Liver (tissue), 8 donors: ENCODE measurements at regions not wholly inside any gene's neighbourhood (a gene's known extent, or its start where the extent isn't known, plus 50 kb on each side); places are given as distances from the start of the nearest gene placed in this dataset.

Experiments used
- DNase-seq: peaks from one replicate; pipeline ENCODE4 v3.0.0-alpha.2; 2017; ENCODE audit warnings: low spot score
- H3K27ac ChIP-seq, 2 donors: one replicate each; pipeline ENCODE4 v1.7.0; 2013; ENCODE audit warnings: inconsistent platforms in 2 of 2, low read length in 2 of 2, control low read depth in 1 of 2, low read depth in 1 of 2, mild to moderate bottlenecking in 1 of 2
- H3K27me3 ChIP-seq, 4 donors: one replicate each; pipeline versions ENCODE4 v1.6.1 to v1.7.0; 2013; ENCODE audit warnings: low read length in 3 of 4, inconsistent platforms in 1 of 4, mild to moderate bottlenecking in 1 of 4, moderate library complexity in 1 of 4; ENCODE audit not compliant: control insufficient read depth in 4 of 4, insufficient read depth in 4 of 4
- H3K36me3 ChIP-seq, 4 donors: one replicate each; pipeline versions ENCODE4 v1.6.1 to v1.7.0; 2013; ENCODE audit warnings: low read length in 3 of 4, mild to moderate bottlenecking in 3 of 4, low read depth in 1 of 4, moderate library complexity in 1 of 4; ENCODE audit not compliant: control insufficient read depth in 4 of 4, insufficient read depth in 3 of 4
- H3K4me1 ChIP-seq, 4 donors: one replicate each; pipeline versions ENCODE4 v1.6.1 to v1.7.0; 2013; ENCODE audit warnings: low read length in 3 of 4, mild to moderate bottlenecking in 3 of 4, moderate library complexity in 1 of 4; ENCODE audit not compliant: control insufficient read depth in 4 of 4, insufficient read depth in 4 of 4
- H3K4me3 ChIP-seq, 3 donors: one replicate each; pipeline versions ENCODE4 v1.6.1 to v1.7.0; 2013; ENCODE audit warnings: low read length in 3 of 3, control low read depth in 1 of 3, low read depth in 1 of 3, mild to moderate bottlenecking in 1 of 3
- H3K9ac ChIP-seq, 2 donors: one replicate each; pipeline ENCODE4 v1.7.0; 2013; ENCODE audit warnings: low read length in 2 of 2, mild to moderate bottlenecking in 2 of 2, moderate library complexity in 2 of 2, control low read depth in 1 of 2, low read depth in 1 of 2
- H3K9me3 ChIP-seq, 4 donors: one replicate each; pipeline versions ENCODE4 v1.6.1 to v1.7.0; 2013; ENCODE audit warnings: low read length in 3 of 4; ENCODE audit not compliant: control insufficient read depth in 4 of 4
- EGR1 ChIP-seq, 2 donors: IDR thresholded peaks; 2 replicates each; pipeline ENCODE4 v1.6.1; 2016 to 2018; ENCODE audit warnings: antibody characterized with exemption in 2 of 2, low read depth in 2 of 2
- FOXA2 ChIP-seq: IDR thresholded peaks from 2 replicates; pipeline ENCODE4 v1.6.1; 2016; ENCODE audit warnings: antibody characterized with exemption
- HNF4G ChIP-seq: IDR thresholded peaks from 2 replicates; pipeline ENCODE4 v1.6.1; 2016; ENCODE audit warnings: antibody characterized with exemption
- JUND ChIP-seq, 2 donors: IDR thresholded peaks; 2 replicates each; pipeline ENCODE4 v1.6.1; 2016; ENCODE audit warnings: antibody characterized with exemption in 2 of 2
- RXRA ChIP-seq, 2 donors: IDR thresholded peaks; 2 replicates each; pipeline ENCODE4 v1.6.1; 2017 to 2018; ENCODE audit warnings: antibody characterized with exemption in 2 of 2, mild to moderate bottlenecking in 1 of 2
- TAF1 ChIP-seq: conservative IDR thresholded peaks from 2 replicates; pipeline ENCODE4 v1.6.1; 2016; ENCODE audit warnings: antibody characterized with exemption, mild to moderate bottlenecking
- WGBS: extraction: QIAGEN DNeasy Blood & Tissue Kit; methylation state at CpG from one replicate; pipeline ENCODE4 v1.1.7; 2013; 5-methylcytosine and 5-hydroxymethylcytosine counted together
- TF ChIP-seq, protein P1 (sequence below): fragments of 150-350 bp; IDR thresholded peaks from 2 replicates; pipeline ENCODE4 v1.5.1; 2017; ENCODE audit warnings: improper control_type of control experiment, low read depth, low read length; ENCODE audit not compliant: missing input control
- TF ChIP-seq, protein P2 (sequence below): IDR thresholded peaks from 2 replicates; pipeline ENCODE4 v1.6.1; 2016; ENCODE audit warnings: antibody characterized with exemption
- donor health status: healthy.
- donor health status: healthy.
- donor health status: healthy.
- donor health status: healthy.
- donor health status: healthy.

DNA sequence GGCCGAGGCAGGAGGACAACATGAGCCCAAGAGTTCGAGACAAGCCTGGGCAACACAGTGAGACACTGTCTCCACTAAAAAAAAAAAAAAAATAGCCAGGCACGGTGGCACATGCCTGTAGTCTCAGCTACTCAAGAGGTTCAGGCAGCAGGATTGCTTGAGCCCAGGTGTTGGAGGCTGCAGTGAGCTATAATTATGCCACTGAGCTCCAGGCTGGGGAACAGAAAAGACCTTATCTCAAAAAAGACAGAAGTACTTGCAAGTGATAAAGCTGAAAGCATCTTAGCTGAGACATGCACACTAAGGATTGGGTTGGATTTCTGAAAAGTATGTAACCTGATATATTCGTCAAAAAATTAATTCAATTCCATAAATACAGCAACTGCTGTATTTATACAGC is 68.4 kb downstream of the PPP1R3C start:
- 92% methylated on average over 4 of the region's 4 CpGs for WGBS
- Histone ChIP-seq H3K36me3 (no peaks in the 10 kb centered on the region), H3K9ac (no peak overlapping the region), H3K9me3 (no peaks in the 10 kb centered on the region), H3K4me1 (peaks cover 0 to 11% (median 3%) of the 10 kb centered on the region in 4 donors), H3K27me3 (no peaks in the 10 kb centered on the region), H3K4me3 (no peak overlapping the region), H3K27ac (no peak overlapping the region)
- DNase-seq = no peak
- no peak for TF ChIP-seq JUND (IDR thresholded peaks at IDR 0.05)
- TF ChIP-seq EGR1 (IDR thresholded peaks at IDR 0.05; ENCODE audit: low read depth in 2 of 2) = no peak
- TF ChIP-seq FOXA2 = no peak
- no peak for TF ChIP-seq RXRA (IDR thresholded peaks at IDR 0.05)
- TF ChIP-seq, protein P1, sequence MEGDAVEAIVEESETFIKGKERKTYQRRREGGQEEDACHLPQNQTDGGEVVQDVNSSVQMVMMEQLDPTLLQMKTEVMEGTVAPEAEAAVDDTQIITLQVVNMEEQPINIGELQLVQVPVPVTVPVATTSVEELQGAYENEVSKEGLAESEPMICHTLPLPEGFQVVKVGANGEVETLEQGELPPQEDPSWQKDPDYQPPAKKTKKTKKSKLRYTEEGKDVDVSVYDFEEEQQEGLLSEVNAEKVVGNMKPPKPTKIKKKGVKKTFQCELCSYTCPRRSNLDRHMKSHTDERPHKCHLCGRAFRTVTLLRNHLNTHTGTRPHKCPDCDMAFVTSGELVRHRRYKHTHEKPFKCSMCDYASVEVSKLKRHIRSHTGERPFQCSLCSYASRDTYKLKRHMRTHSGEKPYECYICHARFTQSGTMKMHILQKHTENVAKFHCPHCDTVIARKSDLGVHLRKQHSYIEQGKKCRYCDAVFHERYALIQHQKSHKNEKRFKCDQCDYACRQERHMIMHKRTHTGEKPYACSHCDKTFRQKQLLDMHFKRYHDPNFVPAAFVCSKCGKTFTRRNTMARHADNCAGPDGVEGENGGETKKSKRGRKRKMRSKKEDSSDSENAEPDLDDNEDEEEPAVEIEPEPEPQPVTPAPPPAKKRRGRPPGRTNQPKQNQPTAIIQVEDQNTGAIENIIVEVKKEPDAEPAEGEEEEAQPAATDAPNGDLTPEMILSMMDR = no peak
- no peak for TF ChIP-seq HNF4G
- TF ChIP-seq TAF1 = no peak
- TF ChIP-seq, protein P2, sequence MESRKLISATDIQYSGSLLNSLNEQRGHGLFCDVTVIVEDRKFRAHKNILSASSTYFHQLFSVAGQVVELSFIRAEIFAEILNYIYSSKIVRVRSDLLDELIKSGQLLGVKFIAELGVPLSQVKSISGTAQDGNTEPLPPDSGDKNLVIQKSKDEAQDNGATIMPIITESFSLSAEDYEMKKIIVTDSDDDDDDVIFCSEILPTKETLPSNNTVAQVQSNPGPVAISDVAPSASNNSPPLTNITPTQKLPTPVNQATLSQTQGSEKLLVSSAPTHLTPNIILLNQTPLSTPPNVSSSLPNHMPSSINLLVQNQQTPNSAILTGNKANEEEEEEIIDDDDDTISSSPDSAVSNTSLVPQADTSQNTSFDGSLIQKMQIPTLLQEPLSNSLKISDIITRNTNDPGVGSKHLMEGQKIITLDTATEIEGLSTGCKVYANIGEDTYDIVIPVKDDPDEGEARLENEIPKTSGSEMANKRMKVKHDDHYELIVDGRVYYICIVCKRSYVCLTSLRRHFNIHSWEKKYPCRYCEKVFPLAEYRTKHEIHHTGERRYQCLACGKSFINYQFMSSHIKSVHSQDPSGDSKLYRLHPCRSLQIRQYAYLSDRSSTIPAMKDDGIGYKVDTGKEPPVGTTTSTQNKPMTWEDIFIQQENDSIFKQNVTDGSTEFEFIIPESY = no peak
